Neural cell (in vitro differentiated cells): ENCODE measurements at regions not wholly inside any gene's neighbourhood (a gene's known extent, or its start where the extent isn't known, plus 50 kb on each side); places are given as distances from the start of the nearest gene placed in this dataset.

Source experiments
- H2AFZ ChIP-seq: fragments of 200-600, 300-800 bp; sonication (generic), shearing (Covaris generic); 2 replicates; pipeline ENCODE4 v1.6.0; 2014; ENCODE audit warnings: low read depth, mild to moderate bottlenecking, antibody characterized with exemption, low read length, moderate library complexity
- H3F3A ChIP-seq: fragments of 200-600 bp; shearing (Covaris generic); 2 replicates; pipeline ENCODE4 v1.6.1; 2016; ENCODE audit warnings: mild to moderate bottlenecking, moderate library complexity, mixed read lengths, antibody characterized with exemption, low read length; ENCODE audit not compliant: insufficient read depth, poor library complexity, severe bottlenecking
- H3K27ac ChIP-seq: fragments of 200-600, 300-800 bp; sonication (generic), shearing (Covaris generic); 2 replicates; pipeline ENCODE4 v1.5.1; 2014; ENCODE audit warnings: mild to moderate bottlenecking, low read length, moderate library complexity
- H3K27me3 ChIP-seq: fragments of 300-800, 200-600 bp; sonication (generic), shearing (Covaris generic); 2 replicates; pipeline ENCODE4 v1.6.0; 2014; ENCODE audit warnings: mild to moderate bottlenecking, low read depth, low read length, moderate library complexity; ENCODE audit not compliant: insufficient read depth
- H3K36me3 ChIP-seq: fragments of 300-800, 200-600 bp; sonication (generic), shearing (Covaris generic); 2 replicates; pipeline ENCODE4 v1.5.1; 2014; ENCODE audit warnings: mild to moderate bottlenecking, antibody characterized with exemption, low read length, moderate library complexity; ENCODE audit not compliant: insufficient read depth
- H3K4me2 ChIP-seq: fragments of 300-800, 200-600 bp; sonication (generic), shearing (Covaris generic); 2 replicates; pipeline ENCODE4 v1.6.0; 2014; ENCODE audit warnings: mild to moderate bottlenecking, low read length
- H3K4me3 ChIP-seq: fragments of 300-800, 200-600 bp; sonication (generic), shearing (Covaris generic); 2 replicates; pipeline ENCODE4 v1.5.1; 2014; ENCODE audit warnings: mild to moderate bottlenecking, low read length, moderate library complexity
- H3K79me2 ChIP-seq: fragments of 200-600 bp; shearing (Covaris generic); replicated peaks from 2 replicates; pipeline ENCODE4 v1.6.0; 2014; ENCODE audit warnings: mild to moderate bottlenecking, low read length, moderate library complexity; ENCODE audit not compliant: insufficient read depth
- H3K9ac ChIP-seq: fragments of 300-800, 200-600 bp; sonication (generic), shearing (Covaris generic); 2 replicates; pipeline ENCODE4 v1.6.1; 2016; ENCODE audit warnings: mild to moderate bottlenecking, low read length, mixed read lengths
- H3K9me2 ChIP-seq: fragments of 200-600 bp; shearing (Covaris generic); 2 replicates; pipeline ENCODE4 v1.6.1; 2016; ENCODE audit warnings: mild to moderate bottlenecking, low read length, mixed read lengths; ENCODE audit not compliant: insufficient read depth
- H3K9me3 ChIP-seq: fragments of 200-600, 300-800 bp; sonication (generic), shearing (Covaris generic); 2 replicates; pipeline ENCODE4 v1.6.1; 2016; ENCODE audit warnings: mild to moderate bottlenecking, mixed run types, low read length, moderate library complexity, mixed read lengths
- H4K20me1 ChIP-seq: fragments of 200-600 bp; shearing (Covaris generic); 2 replicates; pipeline ENCODE4 v1.6.1; 2016; ENCODE audit warnings: mild to moderate bottlenecking, mixed run types; ENCODE audit not compliant: insufficient read depth
- EP300 ChIP-seq: fragments of 450-650 bp; conservative IDR thresholded peaks from 2 replicates; pipeline ENCODE4 v1.6.1; 2014; ENCODE audit warnings: antibody characterized with exemption, mild to moderate bottlenecking, moderate library complexity; ENCODE audit not compliant: poor library complexity, severe bottlenecking
- EZH2 ChIP-seq: fragments of 200-600, 300-800 bp; shearing (Covaris generic), sonication (generic); IDR thresholded peaks from 2 replicates; pipeline ENCODE4 v1.6.1; 2014; ENCODE audit warnings: antibody characterized with exemption, low read length, borderline replicate concordance, mild to moderate bottlenecking; ENCODE audit not compliant: insufficient read depth, poor library complexity, severe bottlenecking
- MXI1 ChIP-seq: fragments of 450-650 bp; conservative IDR thresholded peaks from 2 replicates; pipeline ENCODE4 v1.6.1; 2014; ENCODE audit warnings: antibody characterized with exemption, mild to moderate bottlenecking; ENCODE audit not compliant: poor library complexity, severe bottlenecking
- POLR2AphosphoS5 ChIP-seq: IDR thresholded peaks from 2 replicates; pipeline ENCODE4 v1.6.1; 2012
- RAD21 ChIP-seq: fragments of 450-650 bp; conservative IDR thresholded peaks from 2 replicates; pipeline ENCODE4 v1.6.1; 2014; ENCODE audit warnings: antibody characterized with exemption, mild to moderate bottlenecking, moderate library complexity
- SMC3 ChIP-seq: fragments of 450-650 bp; conservative IDR thresholded peaks from 2 replicates; pipeline ENCODE4 v1.6.1; 2014; ENCODE audit warnings: antibody characterized with exemption, mild to moderate bottlenecking, moderate library complexity; ENCODE audit not compliant: poor library complexity
- TAF1 ChIP-seq: IDR thresholded peaks from 2 replicates; pipeline ENCODE4 v1.6.1; 2012; ENCODE audit warnings: low read depth
- TF ChIP-seq, protein P1 (sequence below): IDR thresholded peaks from 2 replicates; pipeline ENCODE4 v1.6.1; 2012; ENCODE audit warnings: borderline replicate concordance
- TF ChIP-seq, protein P2 (sequence below): fragments of 450-650 bp; IDR thresholded peaks from 2 replicates; pipeline ENCODE4 v1.5.1; 2014; ENCODE audit warnings: antibody characterized with exemption, mild to moderate bottlenecking, moderate library complexity; ENCODE audit not compliant: poor library complexity, severe bottlenecking

- TF ChIP-seq EP300: no peak
- no peak for TF ChIP-seq EZH2
- TF ChIP-seq TAF1: no peak
- H3K4me3 ChIP-seq: no peak overlapping the region
- H3F3A ChIP-seq: no peaks in the 10 kb centered on the region
- H3K9me2 ChIP-seq: no peaks in the 10 kb centered on the region
- H3K79me2 ChIP-seq: no peaks in the 10 kb centered on the region
- no peaks in the 10 kb centered on the region for H3K36me3 ChIP-seq
- no peak overlapping the region for H3K9ac ChIP-seq
- H4K20me1 ChIP-seq: no peaks in the 10 kb centered on the region
- no peaks in the 10 kb centered on the region for H3K27me3 ChIP-seq
- no peaks in the 10 kb centered on the region for H3K9me3 ChIP-seq
- H3K27ac ChIP-seq: no peak overlapping the region
- no peak overlapping the region for H3K4me2 ChIP-seq
- H2AFZ ChIP-seq: no peak overlapping the region
Measured at GRCh38 chr4:115430024-115430423, 316.6 kb upstream of the NDST4 start.

- no peaks in the 10 kb centered on the region for H3K9me3 ChIP-seq
- no peak overlapping the region for H3K4me3 ChIP-seq
- H3K9ac ChIP-seq: no peak overlapping the region
- no peaks in the 10 kb centered on the region for H4K20me1 ChIP-seq
- H3K4me2 ChIP-seq: no peak overlapping the region
- no peaks in the 10 kb centered on the region for H3K36me3 ChIP-seq
- H3F3A ChIP-seq: no peaks in the 10 kb centered on the region
- no peaks in the 10 kb centered on the region for H3K79me2 ChIP-seq
- H3K27ac ChIP-seq: no peak overlapping the region
- H3K9me2 ChIP-seq: no peaks in the 10 kb centered on the region
- no peaks in the 10 kb centered on the region for H3K27me3 ChIP-seq
- no peak for TF ChIP-seq SMC3
- TF ChIP-seq, protein P1, sequence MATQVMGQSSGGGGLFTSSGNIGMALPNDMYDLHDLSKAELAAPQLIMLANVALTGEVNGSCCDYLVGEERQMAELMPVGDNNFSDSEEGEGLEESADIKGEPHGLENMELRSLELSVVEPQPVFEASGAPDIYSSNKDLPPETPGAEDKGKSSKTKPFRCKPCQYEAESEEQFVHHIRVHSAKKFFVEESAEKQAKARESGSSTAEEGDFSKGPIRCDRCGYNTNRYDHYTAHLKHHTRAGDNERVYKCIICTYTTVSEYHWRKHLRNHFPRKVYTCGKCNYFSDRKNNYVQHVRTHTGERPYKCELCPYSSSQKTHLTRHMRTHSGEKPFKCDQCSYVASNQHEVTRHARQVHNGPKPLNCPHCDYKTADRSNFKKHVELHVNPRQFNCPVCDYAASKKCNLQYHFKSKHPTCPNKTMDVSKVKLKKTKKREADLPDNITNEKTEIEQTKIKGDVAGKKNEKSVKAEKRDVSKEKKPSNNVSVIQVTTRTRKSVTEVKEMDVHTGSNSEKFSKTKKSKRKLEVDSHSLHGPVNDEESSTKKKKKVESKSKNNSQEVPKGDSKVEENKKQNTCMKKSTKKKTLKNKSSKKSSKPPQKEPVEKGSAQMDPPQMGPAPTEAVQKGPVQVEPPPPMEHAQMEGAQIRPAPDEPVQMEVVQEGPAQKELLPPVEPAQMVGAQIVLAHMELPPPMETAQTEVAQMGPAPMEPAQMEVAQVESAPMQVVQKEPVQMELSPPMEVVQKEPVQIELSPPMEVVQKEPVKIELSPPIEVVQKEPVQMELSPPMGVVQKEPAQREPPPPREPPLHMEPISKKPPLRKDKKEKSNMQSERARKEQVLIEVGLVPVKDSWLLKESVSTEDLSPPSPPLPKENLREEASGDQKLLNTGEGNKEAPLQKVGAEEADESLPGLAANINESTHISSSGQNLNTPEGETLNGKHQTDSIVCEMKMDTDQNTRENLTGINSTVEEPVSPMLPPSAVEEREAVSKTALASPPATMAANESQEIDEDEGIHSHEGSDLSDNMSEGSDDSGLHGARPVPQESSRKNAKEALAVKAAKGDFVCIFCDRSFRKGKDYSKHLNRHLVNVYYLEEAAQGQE: no peak
- no peak for TF ChIP-seq POLR2AphosphoS5
- no peak for TF ChIP-seq RAD21
- TF ChIP-seq, protein P2, sequence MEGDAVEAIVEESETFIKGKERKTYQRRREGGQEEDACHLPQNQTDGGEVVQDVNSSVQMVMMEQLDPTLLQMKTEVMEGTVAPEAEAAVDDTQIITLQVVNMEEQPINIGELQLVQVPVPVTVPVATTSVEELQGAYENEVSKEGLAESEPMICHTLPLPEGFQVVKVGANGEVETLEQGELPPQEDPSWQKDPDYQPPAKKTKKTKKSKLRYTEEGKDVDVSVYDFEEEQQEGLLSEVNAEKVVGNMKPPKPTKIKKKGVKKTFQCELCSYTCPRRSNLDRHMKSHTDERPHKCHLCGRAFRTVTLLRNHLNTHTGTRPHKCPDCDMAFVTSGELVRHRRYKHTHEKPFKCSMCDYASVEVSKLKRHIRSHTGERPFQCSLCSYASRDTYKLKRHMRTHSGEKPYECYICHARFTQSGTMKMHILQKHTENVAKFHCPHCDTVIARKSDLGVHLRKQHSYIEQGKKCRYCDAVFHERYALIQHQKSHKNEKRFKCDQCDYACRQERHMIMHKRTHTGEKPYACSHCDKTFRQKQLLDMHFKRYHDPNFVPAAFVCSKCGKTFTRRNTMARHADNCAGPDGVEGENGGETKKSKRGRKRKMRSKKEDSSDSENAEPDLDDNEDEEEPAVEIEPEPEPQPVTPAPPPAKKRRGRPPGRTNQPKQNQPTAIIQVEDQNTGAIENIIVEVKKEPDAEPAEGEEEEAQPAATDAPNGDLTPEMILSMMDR: no peak
- no peak for TF ChIP-seq MXI1
- no peak for TF ChIP-seq EZH2
- TF ChIP-seq TAF1: no peak
- no peak for TF ChIP-seq EP300
- H2AFZ ChIP-seq: no peak overlapping the region
Measured at GRCh38 chr4:115428455-115428854, 315.0 kb upstream of the NDST4 start.

DNA sequence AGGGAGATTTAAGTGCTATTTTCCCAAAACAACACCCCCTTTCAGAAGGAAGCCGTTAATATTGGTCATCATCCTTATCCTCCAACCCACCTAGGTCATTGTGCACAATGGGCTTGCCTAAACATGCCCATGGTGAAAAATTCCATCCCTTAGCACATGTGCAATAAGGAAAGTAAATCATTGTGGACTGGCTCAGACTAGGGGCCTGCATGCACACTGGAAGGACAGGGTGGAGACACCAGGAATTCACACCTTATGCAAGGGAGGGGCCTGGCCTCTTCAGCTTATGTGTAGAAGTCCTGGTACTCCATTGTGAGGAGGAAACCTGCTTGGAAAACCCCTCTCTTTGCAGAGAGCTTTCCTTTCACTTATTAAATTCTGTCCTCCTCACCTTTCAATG is 311.4 kb upstream of the NDST4 start:
- no peak overlapping the region for H3K27ac ChIP-seq
- no peaks in the 10 kb centered on the region for H3F3A ChIP-seq
- no peaks in the 10 kb centered on the region for H3K36me3 ChIP-seq
- H3K9me3 ChIP-seq: no peaks in the 10 kb centered on the region
- H2AFZ ChIP-seq: no peak overlapping the region
- H3K9me2 ChIP-seq: no peaks in the 10 kb centered on the region
- no peak overlapping the region for H3K9ac ChIP-seq
- H3K27me3 ChIP-seq: no peaks in the 10 kb centered on the region
- no peak overlapping the region for H3K4me3 ChIP-seq
- no peaks in the 10 kb centered on the region for H3K79me2 ChIP-seq
- H4K20me1 ChIP-seq: no peaks in the 10 kb centered on the region
- no peak for TF ChIP-seq SMC3
- TF ChIP-seq, protein P2: no peak
- TF ChIP-seq, protein P1: no peak
- no peak for TF ChIP-seq TAF1
- no peak for TF ChIP-seq POLR2AphosphoS5
- no peak for TF ChIP-seq RAD21
- TF ChIP-seq MXI1: no peak
- TF ChIP-seq EZH2: no peak
- no peak for TF ChIP-seq EP300
- no peak overlapping the region for H3K4me2 ChIP-seq
